SK-N-DZ (cell line): ENCODE measurements at regions not wholly inside any gene's neighbourhood (a gene's known extent, or its start where the extent isn't known, plus 50 kb on each side); places are given as distances from the start of the nearest gene placed in this dataset.
"Not testable (repeated sequence)": the region's sequence is repeated elsewhere in the genome, so short reads cannot be mapped to it uniquely, and the experiment has no call there.

ENCODE experiments used
- DNase-seq: peaks from one replicate; pipeline ENCODE4 v3.0.0-alpha.2; 2015; ENCODE audit warnings: low spot score

- no peak for DNase-seq
Observed at GRCh38 chr13:38415233-38415632, 65.6 kb downstream of the UFM1 start.

- no peak for DNase-seq
Observed at GRCh38 chr13:38417241-38417640, 67.6 kb downstream of the UFM1 start.

- no peak for DNase-seq
Observed at GRCh38 chr13:38417727-38418126, 68.1 kb downstream of the UFM1 start.

GRCh38 chr13:38418286-38418685 is 68.6 kb downstream of the UFM1 start:
- no peak for DNase-seq

GRCh38 chr13:38419312-38419873 is 69.7 kb downstream of the UFM1 start:
- no peak for DNase-seq

GRCh38 chr13:38421590-38422560 is 72.2 kb downstream of the UFM1 start:
- DNase-seq, result no peak

- DNase-seq, result no peak
Observed at GRCh38 chr13:38429916-38430315, 80.3 kb downstream of the UFM1 start.

GRCh38 chr13:38430796-38431195 is 81.1 kb downstream of the UFM1 start:
- no peak for DNase-seq

- DNase-seq, result no peak
Observed at GRCh38 chr13:38440666-38441065, 91.0 kb downstream of the UFM1 start.

- DNase-seq, result no peak
Observed at GRCh38 chr13:38444904-38445303, 95.3 kb downstream of the UFM1 start.

- DNase-seq, result no peak
Observed at GRCh38 chr13:38452656-38453055, 103.0 kb downstream of the UFM1 start.

GRCh38 chr13:38462605-38463004 is 113.0 kb downstream of the UFM1 start:
- no peak for DNase-seq

- no peak for DNase-seq
Observed at GRCh38 chr13:38463048-38463447, 113.4 kb downstream of the UFM1 start.

GRCh38 chr13:38472411-38472810 is 122.8 kb downstream of the UFM1 start:
- DNase-seq, result not testable (repeated sequence)

GRCh38 chr13:38473305-38473704 is 123.7 kb downstream of the UFM1 start:
- no peak for DNase-seq

GRCh38 chr13:38477676-38478075 is 128.0 kb downstream of the UFM1 start:
- no peak for DNase-seq

GRCh38 chr13:38483623-38484022 is 134.0 kb downstream of the UFM1 start:
- DNase-seq, result no peak

GRCh38 chr13:38490657-38491056 is 141.0 kb downstream of the UFM1 start:
- no peak for DNase-seq

GRCh38 chr13:38494445-38494844 is 144.8 kb downstream of the UFM1 start:
- DNase-seq, result no peak

- no peak for DNase-seq
Observed at GRCh38 chr13:38496917-38497316, 147.3 kb downstream of the UFM1 start.

- no peak for DNase-seq
Observed at GRCh38 chr13:38498271-38498670, 148.6 kb downstream of the UFM1 start.

- DNase-seq, result no peak
Observed at GRCh38 chr13:38514575-38514974, 164.9 kb downstream of the UFM1 start.

- no peak for DNase-seq
Observed at GRCh38 chr13:38518328-38518727, 168.5 kb upstream of the FREM2 start.
